OCI-LY1 (cell line): ENCODE measurements at regions not wholly inside any gene's neighbourhood (a gene's known extent, or its start where the extent isn't known, plus 50 kb on each side); places are given as distances from the start of the nearest gene placed in this dataset.
A peak's percentile ranks its signal among the peaks of the same experiment; 100 is the strongest.

Experiments used
- H2AFZ ChIP-seq: fragments of 200-600 bp; sonication (generic), shearing (Covaris generic); 2 replicates; pipeline ENCODE4 v1.6.0; 2014; ENCODE audit warnings: antibody characterized with exemption, mild to moderate bottlenecking, low read length
- H3F3A ChIP-seq: fragments of 200-600 bp; sonication (generic), shearing (Covaris generic); 2 replicates; pipeline ENCODE4 v1.6.0; 2014; ENCODE audit warnings: mild to moderate bottlenecking, antibody characterized with exemption, low read length, moderate library complexity; ENCODE audit not compliant: insufficient read depth
- H3K27ac ChIP-seq: fragments of 200-600 bp; sonication (generic); 2 replicates; pipeline ENCODE4 v1.5.1; 2014; ENCODE audit warnings: low read length, mixed run types, mild to moderate bottlenecking, low read depth; ENCODE audit not compliant: poor library complexity, severe bottlenecking
- H3K27me3 ChIP-seq: fragments of 200-600 bp; sonication (generic); 2 replicates; pipeline ENCODE4 v1.6.0; 2014; ENCODE audit warnings: antibody characterized with exemption, mild to moderate bottlenecking, low read length, moderate library complexity; ENCODE audit not compliant: insufficient read depth
- H3K36me3 ChIP-seq: fragments of 200-600 bp; sonication (generic); 2 replicates; pipeline ENCODE4 v1.6.1; 2014; ENCODE audit warnings: mild to moderate bottlenecking, antibody characterized with exemption, low read length, moderate library complexity, mixed read lengths; ENCODE audit not compliant: insufficient read depth
- H3K4me1 ChIP-seq: fragments of 200-600 bp; sonication (generic); 2 replicates; pipeline ENCODE4 v1.5.1; 2014; ENCODE audit warnings: mild to moderate bottlenecking, low read length, moderate library complexity; ENCODE audit not compliant: insufficient read depth, severe bottlenecking
- H3K4me2 ChIP-seq: fragments of 200-600 bp; sonication (generic), shearing (Covaris generic); 2 replicates; pipeline ENCODE4 v1.6.1; 2014; ENCODE audit warnings: low read length
- H3K4me3 ChIP-seq: fragments of 200-600 bp; sonication (generic); 2 replicates; pipeline ENCODE4 v1.5.1; 2014; ENCODE audit warnings: low read length, low read depth, mild to moderate bottlenecking, mixed read lengths; ENCODE audit not compliant: poor library complexity, severe bottlenecking
- H3K79me2 ChIP-seq: fragments of 200-600 bp; shearing (Covaris generic); 2 replicates; pipeline ENCODE4 v1.6.1; 2016; ENCODE audit warnings: mixed run types, low read length, mixed read lengths; ENCODE audit not compliant: insufficient read depth
- H3K9ac ChIP-seq: fragments of 200-600 bp; sonication (generic), shearing (Covaris generic); 2 replicates; pipeline ENCODE4 v1.6.1; 2014; ENCODE audit warnings: mild to moderate bottlenecking, low read length, mixed read lengths
- H3K9me2 ChIP-seq: fragments of 200-600 bp; sonication (generic), shearing (Covaris generic); 2 replicates; pipeline ENCODE4 v1.6.1; 2014; ENCODE audit warnings: low read depth, mild to moderate bottlenecking, low read length, mixed read lengths
- H3K9me3 ChIP-seq: fragments of 200-600 bp; shearing (Covaris generic); 2 replicates; pipeline ENCODE4 v1.6.1; 2014; ENCODE audit warnings: low read length, mixed read lengths
- H4K20me1 ChIP-seq: fragments of 200-600 bp; sonication (generic), shearing (Covaris generic); 2 replicates; pipeline ENCODE4 v1.6.0; 2016; ENCODE audit warnings: mild to moderate bottlenecking, low read length; ENCODE audit not compliant: insufficient read depth
- CTCF ChIP-seq: fragments of 200-600 bp; sonication (generic), shearing (Covaris generic); IDR thresholded peaks from 2 replicates; pipeline ENCODE4 v1.5.1; 2017; ENCODE audit warnings: mild to moderate bottlenecking, antibody characterized with exemption, low read length, moderate library complexity, mixed read lengths
- EZH2 ChIP-seq: fragments of 200-600 bp; sonication (generic), shearing (Covaris generic); IDR thresholded peaks from 2 replicates; pipeline ENCODE4 v1.8.0; 2017; ENCODE audit warnings: borderline replicate concordance, mixed run types, mild to moderate bottlenecking, antibody characterized with exemption, low read length, moderate library complexity, mixed read lengths

DNA sequence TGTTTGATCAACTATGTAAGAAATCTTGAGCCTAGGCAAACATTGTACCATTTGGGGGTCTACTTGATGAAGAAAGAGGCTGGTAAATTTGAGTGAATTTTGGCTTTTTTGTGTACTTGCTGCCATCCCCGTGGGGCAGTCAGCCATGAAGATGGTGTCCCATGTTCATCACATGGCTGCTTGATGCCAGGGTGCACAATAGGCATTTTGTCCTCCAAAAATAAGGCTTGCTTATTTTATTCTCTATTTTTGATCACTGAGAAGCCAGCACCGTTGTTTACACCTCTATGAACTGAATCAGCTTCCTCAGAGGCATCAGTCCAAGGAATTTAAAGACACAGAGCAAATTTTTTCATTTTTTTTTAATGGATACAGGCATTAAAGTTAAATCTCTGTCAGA is 1195.7 kb downstream of the AMY1C start:
- Histone ChIP-seq H2AFZ (peak overlapping the region; percentile 27; the same call in 1 of the 2 replicates), H3K4me3 (no peak overlapping the region), H3K4me2 (no peak overlapping the region), H3K27ac (no peak overlapping the region), H3K27me3 (no peaks in the 10 kb centered on the region), H3K9ac (no peak overlapping the region), H3F3A (no peaks in the 10 kb centered on the region), H3K36me3 (no peaks in the 10 kb centered on the region), H3K9me2 (no peaks in the 10 kb centered on the region), H4K20me1 (no peaks in the 10 kb centered on the region), H3K4me1 (no peaks in the 10 kb centered on the region), H3K79me2 (no peaks in the 10 kb centered on the region), H3K9me3 (no peaks in the 10 kb centered on the region)
- TF ChIP-seq CTCF, result no peak
- TF ChIP-seq EZH2, result no peak

GRCh38 chr1:104946558-104947210 is 1197.0 kb downstream of the AMY1C start:
- Histone ChIP-seq H3K4me2 (no peak overlapping the region), H3K4me1 (no peaks in the 10 kb centered on the region), H3K9me3 (no peaks in the 10 kb centered on the region), H3K27me3 (no peaks in the 10 kb centered on the region), H3K9me2 (no peaks in the 10 kb centered on the region), H2AFZ (no peak overlapping the region), H3K9ac (no peak overlapping the region), H3K79me2 (no peaks in the 10 kb centered on the region), H3F3A (no peaks in the 10 kb centered on the region), H3K27ac (no peak overlapping the region), H3K36me3 (no peaks in the 10 kb centered on the region), H4K20me1 (no peaks in the 10 kb centered on the region), H3K4me3 (no peak overlapping the region)
- TF ChIP-seq EZH2, result no peak
- no peak for TF ChIP-seq CTCF

DNA sequence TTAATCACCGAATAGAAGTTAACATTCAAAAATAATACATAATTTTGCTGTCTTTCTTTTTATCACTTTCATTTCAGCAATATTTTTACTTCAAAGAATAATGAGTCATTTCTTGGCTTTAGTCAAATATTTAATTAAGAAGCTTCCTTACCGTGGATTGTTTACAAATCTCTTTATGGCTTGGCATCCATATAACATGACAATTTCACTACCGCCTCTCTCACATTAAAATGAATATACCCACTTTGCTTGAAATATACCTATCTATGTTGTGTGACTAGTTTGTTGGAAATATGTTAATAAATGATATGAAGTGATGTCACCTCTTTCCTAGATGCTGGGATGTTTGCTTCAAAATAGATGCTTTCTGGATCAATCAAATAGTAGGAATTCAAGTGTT is 1203.9 kb downstream of the AMY1C start:
- Histone ChIP-seq H3K9me2 (no peaks in the 10 kb centered on the region), H3K79me2 (no peaks in the 10 kb centered on the region), H3K4me1 (no peaks in the 10 kb centered on the region), H2AFZ (no peak overlapping the region), H3K4me2 (no peak overlapping the region), H3K27ac (no peak overlapping the region), H4K20me1 (no peaks in the 10 kb centered on the region), H3K27me3 (no peaks in the 10 kb centered on the region), H3K36me3 (no peaks in the 10 kb centered on the region), H3K9ac (no peak overlapping the region), H3K4me3 (no peak overlapping the region), H3K9me3 (no peaks in the 10 kb centered on the region), H3F3A (no peaks in the 10 kb centered on the region)
- no peak for TF ChIP-seq EZH2
- no peak for TF ChIP-seq CTCF
